ENCODE measurements at regions not wholly inside any gene's neighbourhood (a gene's known extent, or its start where the extent isn't known, plus 50 kb on each side); places are given as distances from the start of the nearest gene placed in this dataset.

GRCh38 chr9:89889865-89890264, 285.1 kb downstream of the GADD45G start:
- Histone ChIP-seq H3K4me1 (peaks cover 4 to 12% (median 7%) of the 10 kb centered on the region in 4 donors), H3K9me3 (no peaks in the 10 kb centered on the region), H3K36me3 (no peaks in the 10 kb centered on the region), H3K27me3 (no peaks in the 10 kb centered on the region), H3K4me3 (no peak overlapping the region), H3K27ac (no peak overlapping the region)
- intact Hi-C loops (cut with DNase I; ENCODE audit: low total_unique reads): loop anchor here (5.0 kb wide), 1 partner anchor 283 kb away; the partner anchor contains the start of gene GADD45G
- WGBS, 2 donors (ENCODE audit: low coverage in 1 of 2): 89 to 92% methylated on average over 1 to 5 of the region's 5 CpGs
- DNase-seq: no peak
- in situ Hi-C loops (cut with MboI; ENCODE audit: low pct_ligation_motif_present in 1 of 4, low pct_unique_long_range_greater_than_20kb in 1 of 4, low sequenced_read_pairs in 3 of 4): no loop called here
- TF ChIP-seq EP300 (IDR thresholded peaks at IDR 0.05; ENCODE audit: low read depth) (no peak), POLR2AphosphoS5 (IDR thresholded peaks at IDR 0.05) (no peak), POLR2A (IDR thresholded peaks at IDR 0.05) (no peak), CTCF (IDR thresholded peaks at IDR 0.05) (no peak)

- in situ Hi-C loops (cut with MboI; ENCODE audit: low pct_ligation_motif_present in 1 of 4, low pct_unique_long_range_greater_than_20kb in 1 of 4, low sequenced_read_pairs in 3 of 4) (no loop called here), intact Hi-C loops (cut with DNase I; ENCODE audit: low total_unique reads) (loop anchor here (5.0 kb wide), 1 partner anchor 283 kb away; the partner anchor contains the start of gene GADD45G)
- WGBS, 2 donors (ENCODE audit: low coverage in 1 of 2): 81% methylated on average over 9 of the region's 14 CpGs; no CpG with 5 or more reads in 1 of the 2 donors
- Histone ChIP-seq H3K9me3 (no peaks in the 10 kb centered on the region), H3K36me3 (no peaks in the 10 kb centered on the region), H3K27ac (peak overlapping the region in 1 of 4 donors; percentile 74), H3K27me3 (no peaks in the 10 kb centered on the region), H3K4me1 (peaks cover 4 to 12% (median 7%) of the 10 kb centered on the region in 4 donors), H3K4me3 (no peak overlapping the region)
- no peak for TF ChIP-seq POLR2AphosphoS5 (IDR thresholded peaks at IDR 0.05)
- TF ChIP-seq EP300 (IDR thresholded peaks at IDR 0.05; ENCODE audit: low read depth): no peak
- TF ChIP-seq CTCF (IDR thresholded peaks at IDR 0.05): no peak
- TF ChIP-seq POLR2A (IDR thresholded peaks at IDR 0.05): no peak
- DNase-seq: no peak
Measured at GRCh38 chr9:89890326-89890980, 285.6 kb downstream of the GADD45G start.

GRCh38 chr9:89891221-89891590, 286.4 kb downstream of the GADD45G start:
- TF ChIP-seq POLR2A (IDR thresholded peaks at IDR 0.05): no peak
- TF ChIP-seq CTCF (IDR thresholded peaks at IDR 0.05): no peak
- no peak for TF ChIP-seq POLR2AphosphoS5 (IDR thresholded peaks at IDR 0.05)
- TF ChIP-seq EP300 (IDR thresholded peaks at IDR 0.05; ENCODE audit: low read depth): no peak
- 73 to 81% methylated on average over 2 to 5 of the region's 5 CpGs for WGBS, 2 donors (ENCODE audit: low coverage in 1 of 2)
- Histone ChIP-seq H3K9me3 (no peaks in the 10 kb centered on the region), H3K4me3 (no peak overlapping the region), H3K4me1 (peaks cover 4 to 12% (median 7%) of the 10 kb centered on the region in 4 donors), H3K27ac (peak overlapping the region; percentile 61 to 78 (median 68)), H3K36me3 (no peaks in the 10 kb centered on the region), H3K27me3 (no peaks in the 10 kb centered on the region)
- in situ Hi-C loops (cut with MboI; ENCODE audit: low pct_ligation_motif_present in 1 of 4, low pct_unique_long_range_greater_than_20kb in 1 of 4, low sequenced_read_pairs in 3 of 4): no loop called here
- intact Hi-C loops (cut with DNase I; ENCODE audit: low total_unique reads): loop anchor here (5.0 kb wide), 1 partner anchor 284 kb away; the partner anchor contains the start of gene GADD45G
- DNase-seq: no peak

- Histone ChIP-seq H3K27me3 (no peaks in the 10 kb centered on the region), H3K9me3 (no peaks in the 10 kb centered on the region), H3K4me3 (no peak overlapping the region), H3K27ac (peak overlapping the region; percentile 61 to 78 (median 68)), H3K36me3 (no peaks in the 10 kb centered on the region), H3K4me1 (peaks cover 4 to 12% (median 7%) of the 10 kb centered on the region in 4 donors)
- intact Hi-C loops (cut with DNase I; ENCODE audit: low total_unique reads) (loop anchor here (5.0 kb wide), 1 partner anchor 284 kb away; the partner anchor contains the start of gene GADD45G), in situ Hi-C loops (cut with MboI; ENCODE audit: low pct_ligation_motif_present in 1 of 4, low pct_unique_long_range_greater_than_20kb in 1 of 4, low sequenced_read_pairs in 3 of 4) (no loop called here)
- TF ChIP-seq POLR2A (IDR thresholded peaks at IDR 0.05) (no peak), POLR2AphosphoS5 (IDR thresholded peaks at IDR 0.05) (peak; percentile 71 to 89 (median 82))
- DNase-seq: peak; percentile 30
- WGBS, 2 donors (ENCODE audit: low coverage in 1 of 2): 51% methylated on average over 6 of the region's 6 CpGs; no CpG with 5 or more reads in 1 of the 2 donors
Measured at GRCh38 chr9:89891591-89892304, 286.9 kb downstream of the GADD45G start.
